ENCODE measurements at regions not wholly inside any gene's neighbourhood (a gene's known extent, or its start where the extent isn't known, plus 50 kb on each side); places are given as distances from the start of the nearest gene placed in this dataset.

DNA sequence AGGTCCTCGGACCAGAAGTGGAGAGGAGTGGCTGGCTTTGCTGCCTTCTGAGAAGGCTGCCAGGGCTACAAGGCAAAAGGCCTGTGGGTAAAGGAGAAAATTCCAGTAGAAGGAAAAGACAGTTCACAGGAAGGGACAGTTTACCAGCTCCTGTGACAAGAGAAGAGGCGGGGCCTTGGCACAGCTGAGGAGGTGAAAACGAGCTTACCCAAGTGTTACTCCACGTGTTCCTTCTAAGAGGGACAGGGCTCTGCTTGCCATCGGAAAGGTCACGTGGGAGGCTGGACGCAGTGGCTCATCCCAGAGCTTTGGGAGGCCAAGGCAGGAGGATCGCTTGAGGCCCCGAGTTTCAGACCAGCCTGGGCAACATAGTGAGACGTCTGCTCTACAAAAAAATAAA, 129.4 kb upstream of the ZNF746 start:
- TF ChIP-seq, protein P1, sequence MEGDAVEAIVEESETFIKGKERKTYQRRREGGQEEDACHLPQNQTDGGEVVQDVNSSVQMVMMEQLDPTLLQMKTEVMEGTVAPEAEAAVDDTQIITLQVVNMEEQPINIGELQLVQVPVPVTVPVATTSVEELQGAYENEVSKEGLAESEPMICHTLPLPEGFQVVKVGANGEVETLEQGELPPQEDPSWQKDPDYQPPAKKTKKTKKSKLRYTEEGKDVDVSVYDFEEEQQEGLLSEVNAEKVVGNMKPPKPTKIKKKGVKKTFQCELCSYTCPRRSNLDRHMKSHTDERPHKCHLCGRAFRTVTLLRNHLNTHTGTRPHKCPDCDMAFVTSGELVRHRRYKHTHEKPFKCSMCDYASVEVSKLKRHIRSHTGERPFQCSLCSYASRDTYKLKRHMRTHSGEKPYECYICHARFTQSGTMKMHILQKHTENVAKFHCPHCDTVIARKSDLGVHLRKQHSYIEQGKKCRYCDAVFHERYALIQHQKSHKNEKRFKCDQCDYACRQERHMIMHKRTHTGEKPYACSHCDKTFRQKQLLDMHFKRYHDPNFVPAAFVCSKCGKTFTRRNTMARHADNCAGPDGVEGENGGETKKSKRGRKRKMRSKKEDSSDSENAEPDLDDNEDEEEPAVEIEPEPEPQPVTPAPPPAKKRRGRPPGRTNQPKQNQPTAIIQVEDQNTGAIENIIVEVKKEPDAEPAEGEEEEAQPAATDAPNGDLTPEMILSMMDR (IDR thresholded peaks at IDR 0.05) = no peak
- no peak for TF ChIP-seq JUND (IDR thresholded peaks at IDR 0.05)
